DOHH2 (cell line): ENCODE measurements at regions not wholly inside any gene's neighbourhood (a gene's known extent, or its start where the extent isn't known, plus 50 kb on each side); places are given as distances from the start of the nearest gene placed in this dataset.

Source experiments
- H3F3A ChIP-seq: fragments of 200-600 bp; sonication (generic), shearing (Covaris generic); 2 replicates; pipeline ENCODE4 v1.6.0; 2016; ENCODE audit warnings: antibody characterized with exemption, mild to moderate bottlenecking; ENCODE audit not compliant: control insufficient read depth, insufficient read depth
- H3K27ac ChIP-seq: fragments of 200-600 bp; sonication (generic); 2 replicates; pipeline ENCODE4 v1.5.1; 2014; ENCODE audit warnings: low read depth, mild to moderate bottlenecking, low read length, moderate library complexity
- H3K27me3 ChIP-seq: fragments of 200-600 bp; sonication (generic); 2 replicates; pipeline ENCODE4 v1.6.1; 2014; ENCODE audit warnings: mild to moderate bottlenecking, low read length, mixed read lengths; ENCODE audit not compliant: control insufficient read depth
- H3K36me3 ChIP-seq: fragments of 200-600 bp; sonication (generic); 2 replicates; pipeline ENCODE4 v1.6.1; 2014; ENCODE audit warnings: mild to moderate bottlenecking, low read length, moderate library complexity, mixed read lengths; ENCODE audit not compliant: control insufficient read depth
- H3K4me1 ChIP-seq: fragments of 200-600 bp; sonication (generic); 2 replicates; pipeline ENCODE4 v1.6.1; 2014; ENCODE audit warnings: mild to moderate bottlenecking, low read length, mixed read lengths; ENCODE audit not compliant: control insufficient read depth
- H3K4me2 ChIP-seq: fragments of 200-600 bp; sonication (generic); 2 replicates; pipeline ENCODE4 v1.6.0; 2014; ENCODE audit warnings: mild to moderate bottlenecking, low read length, moderate library complexity
- H3K4me3 ChIP-seq: fragments of 200-600 bp; sonication (generic); 2 replicates; pipeline ENCODE4 v1.5.1; 2014; ENCODE audit warnings: mild to moderate bottlenecking, low read length, mixed read lengths
- H3K79me2 ChIP-seq: fragments of 200-600 bp; sonication (generic); 2 replicates; pipeline ENCODE4 v1.6.1; 2014; ENCODE audit warnings: mild to moderate bottlenecking, low read length, mixed read lengths; ENCODE audit not compliant: control insufficient read depth
- H3K9me2 ChIP-seq: fragments of 200-600 bp; sonication (generic); replicated peaks from 2 replicates; pipeline ENCODE4 v1.6.1; 2014; ENCODE audit warnings: mild to moderate bottlenecking, low read length, mixed read lengths; ENCODE audit not compliant: control insufficient read depth
- H3K9me3 ChIP-seq: fragments of 200-600 bp; sonication (generic); 2 replicates; pipeline ENCODE4 v1.6.1; 2014; ENCODE audit warnings: antibody characterized with exemption, low read length, mixed read lengths; ENCODE audit not compliant: control insufficient read depth, insufficient read depth
- H4K20me1 ChIP-seq: fragments of 200-600 bp; sonication (generic); 2 replicates; pipeline ENCODE4 v1.6.0; 2014; ENCODE audit warnings: low read depth, mild to moderate bottlenecking, antibody characterized with exemption, low read length, moderate library complexity; ENCODE audit not compliant: control insufficient read depth, insufficient read depth
- EZH2phosphoT487 ChIP-seq: fragments of 200-600 bp; sonication (generic); IDR thresholded peaks from 2 replicates; pipeline ENCODE4 v1.6.1; 2017; ENCODE audit warnings: borderline replicate concordance, mild to moderate bottlenecking, antibody characterized with exemption, low read length, moderate library complexity, mixed read lengths
- TF ChIP-seq, protein P1 (sequence below): fragments of 200-600 bp; sonication (generic); IDR thresholded peaks from one replicate; pipeline ENCODE4 v1.5.1; 2014; ENCODE audit warnings: antibody characterized with exemption, mild to moderate bottlenecking, low read depth, low read length; ENCODE audit not compliant: poor library complexity, severe bottlenecking

DNA sequence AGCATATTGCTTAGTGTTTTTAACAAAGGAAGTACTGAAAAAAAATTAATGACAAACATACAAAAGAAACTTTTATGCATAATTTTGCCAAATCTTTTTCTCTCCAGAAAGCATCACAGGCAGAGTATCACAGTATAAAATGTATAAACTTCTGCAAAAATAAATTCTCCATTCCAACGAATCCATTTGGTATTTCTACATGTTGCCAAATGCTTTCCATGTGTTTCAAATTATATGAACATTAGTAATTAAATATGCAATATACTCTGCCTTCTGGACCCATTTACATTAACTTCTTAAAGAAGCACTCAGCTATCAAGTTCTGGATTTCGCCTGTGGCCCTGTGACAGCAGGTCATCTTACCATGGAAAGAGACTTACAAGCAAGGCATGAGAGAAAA is 189.1 kb upstream of the ALCAM start:
- Histone ChIP-seq H3K9me2 (no peaks in the 10 kb centered on the region), H3K4me1 (no peaks in the 10 kb centered on the region), H3K27ac (no peak overlapping the region), H3K27me3 (no peaks in the 10 kb centered on the region), H3K4me3 (no peak overlapping the region), H3K36me3 (no peaks in the 10 kb centered on the region), H3K79me2 (no peaks in the 10 kb centered on the region), H3K4me2 (no peak overlapping the region), H4K20me1 (no peaks in the 10 kb centered on the region), H3F3A (no peaks in the 10 kb centered on the region), H3K9me3 (no peaks in the 10 kb centered on the region)
- TF ChIP-seq, protein P1, sequence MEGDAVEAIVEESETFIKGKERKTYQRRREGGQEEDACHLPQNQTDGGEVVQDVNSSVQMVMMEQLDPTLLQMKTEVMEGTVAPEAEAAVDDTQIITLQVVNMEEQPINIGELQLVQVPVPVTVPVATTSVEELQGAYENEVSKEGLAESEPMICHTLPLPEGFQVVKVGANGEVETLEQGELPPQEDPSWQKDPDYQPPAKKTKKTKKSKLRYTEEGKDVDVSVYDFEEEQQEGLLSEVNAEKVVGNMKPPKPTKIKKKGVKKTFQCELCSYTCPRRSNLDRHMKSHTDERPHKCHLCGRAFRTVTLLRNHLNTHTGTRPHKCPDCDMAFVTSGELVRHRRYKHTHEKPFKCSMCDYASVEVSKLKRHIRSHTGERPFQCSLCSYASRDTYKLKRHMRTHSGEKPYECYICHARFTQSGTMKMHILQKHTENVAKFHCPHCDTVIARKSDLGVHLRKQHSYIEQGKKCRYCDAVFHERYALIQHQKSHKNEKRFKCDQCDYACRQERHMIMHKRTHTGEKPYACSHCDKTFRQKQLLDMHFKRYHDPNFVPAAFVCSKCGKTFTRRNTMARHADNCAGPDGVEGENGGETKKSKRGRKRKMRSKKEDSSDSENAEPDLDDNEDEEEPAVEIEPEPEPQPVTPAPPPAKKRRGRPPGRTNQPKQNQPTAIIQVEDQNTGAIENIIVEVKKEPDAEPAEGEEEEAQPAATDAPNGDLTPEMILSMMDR = no peak
- TF ChIP-seq EZH2phosphoT487 = no peak

DNA sequence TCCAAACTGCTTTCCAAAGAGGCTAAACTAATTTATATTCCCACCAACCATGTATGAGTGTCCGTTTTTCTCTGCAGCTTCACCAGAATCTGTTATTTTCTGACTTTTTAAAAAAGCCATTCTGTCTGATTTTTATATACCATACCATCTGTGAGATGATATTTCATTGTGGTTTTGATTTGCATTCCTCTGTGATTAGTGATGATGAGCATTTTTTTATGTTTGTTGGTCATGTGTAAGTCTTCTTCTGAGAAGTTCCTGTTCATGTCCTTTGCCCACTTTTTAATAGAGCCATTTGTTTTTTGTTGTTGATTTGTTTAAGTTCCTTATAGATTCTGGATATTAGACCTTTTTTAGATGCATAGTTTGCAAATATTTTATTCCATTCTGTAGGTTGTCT is 179.4 kb upstream of the ALCAM start:
- no peak for TF ChIP-seq EZH2phosphoT487
- TF ChIP-seq, protein P1 = no peak
- Histone ChIP-seq H3K79me2 (no peaks in the 10 kb centered on the region), H3F3A (no peaks in the 10 kb centered on the region), H4K20me1 (no peaks in the 10 kb centered on the region), H3K36me3 (no peaks in the 10 kb centered on the region), H3K27me3 (no peaks in the 10 kb centered on the region), H3K27ac (no peak overlapping the region), H3K4me3 (no peak overlapping the region), H3K9me2 (no peaks in the 10 kb centered on the region), H3K4me2 (no peak overlapping the region), H3K9me3 (no peaks in the 10 kb centered on the region; the same call in 1 of the 2 replicates), H3K4me1 (no peaks in the 10 kb centered on the region)

DNA sequence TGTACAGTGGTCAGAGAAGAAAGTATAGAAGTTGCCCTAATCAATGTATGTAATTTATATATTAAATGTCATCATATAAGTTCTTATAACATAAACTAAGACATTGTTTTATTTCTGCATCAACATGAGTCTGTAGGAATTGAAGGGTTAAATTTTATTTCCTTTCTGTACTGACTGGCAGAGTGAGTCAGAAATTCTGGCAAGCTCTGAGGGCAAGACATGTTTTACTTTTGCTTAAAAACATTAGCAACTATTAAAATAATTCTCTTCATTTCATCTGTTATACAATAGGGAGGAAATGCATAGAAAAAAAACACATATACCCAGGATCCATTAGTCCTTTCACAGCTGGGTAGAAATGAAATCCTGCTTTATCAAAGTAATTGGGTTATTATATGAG is 171.4 kb upstream of the ALCAM start:
- H3K36me3 ChIP-seq = no peaks in the 10 kb centered on the region
- H3K4me3 ChIP-seq = no peak overlapping the region
- H3K9me3 ChIP-seq = no peaks in the 10 kb centered on the region
- no peaks in the 10 kb centered on the region for H4K20me1 ChIP-seq
- no peaks in the 10 kb centered on the region for H3K4me1 ChIP-seq
- H3K4me2 ChIP-seq = no peak overlapping the region
- H3F3A ChIP-seq = no peaks in the 10 kb centered on the region
- TF ChIP-seq, protein P1 = no peak
- TF ChIP-seq EZH2phosphoT487 = no peak
- no peak overlapping the region for H3K27ac ChIP-seq
- H3K79me2 ChIP-seq = no peaks in the 10 kb centered on the region
- H3K9me2 ChIP-seq = no peaks in the 10 kb centered on the region
- no peaks in the 10 kb centered on the region for H3K27me3 ChIP-seq

DNA sequence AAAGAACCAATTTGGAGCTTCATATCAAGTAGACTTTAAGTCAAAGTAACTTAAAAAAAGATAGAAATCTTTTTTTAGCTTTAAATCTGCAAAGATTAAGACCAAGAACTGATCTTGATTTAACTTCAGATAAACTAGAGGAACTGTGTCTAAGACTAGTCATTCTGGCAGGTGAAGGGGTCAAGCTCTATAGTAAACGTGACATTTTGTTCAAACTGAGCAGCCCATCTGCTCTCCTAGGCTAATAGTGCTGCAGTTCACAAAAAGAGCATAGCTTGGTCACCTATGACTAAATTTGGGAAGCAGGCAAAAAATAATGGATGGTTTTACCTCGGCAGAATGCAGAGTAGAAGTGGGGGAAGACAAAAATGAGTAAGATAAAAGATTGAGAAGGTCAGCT is 168.8 kb upstream of the ALCAM start:
- Histone ChIP-seq H3K4me1 (no peaks in the 10 kb centered on the region), H3K9me2 (no peaks in the 10 kb centered on the region), H4K20me1 (no peaks in the 10 kb centered on the region), H3K36me3 (no peaks in the 10 kb centered on the region), H3K9me3 (no peaks in the 10 kb centered on the region), H3K79me2 (no peaks in the 10 kb centered on the region), H3K27me3 (no peaks in the 10 kb centered on the region), H3K27ac (no peak overlapping the region), H3K4me2 (no peak overlapping the region), H3F3A (no peaks in the 10 kb centered on the region), H3K4me3 (no peak overlapping the region)
- TF ChIP-seq EZH2phosphoT487 = no peak
- TF ChIP-seq, protein P1 = no peak
